Activated B cell treated with CpG ODN at 0.5 μM for 24 hours (primary cell): ENCODE measurements at regions not wholly inside any gene's neighbourhood (a gene's known extent, or its start where the extent isn't known, plus 50 kb on each side); places are given as distances from the start of the nearest gene placed in this dataset.

Experiments used
- ATAC-seq: fragments of 200-7000 bp; cut with Tn5 transposase; one replicate; pipeline ENCODE4 v1.10.0; 2021; ENCODE audit warnings: low read depth, mild to moderate bottlenecking, moderate library complexity
- CTCF ChIA-PET: fragments of 350-600 bp; sonication (Branson Sonifier 250); formaldehyde crosslinking; loops from one replicate; lab custom pipeline; 2021; ENCODE audit warnings: antibody characterized with exemption; lab: Charles Lee
- POLR2A ChIA-PET: fragments of 350-600 bp; sonication (Branson Sonifier 250); formaldehyde crosslinking; loops from one replicate; lab custom pipeline; 2021; ENCODE audit warnings: antibody characterized with exemption; lab: Charles Lee
- DNase-seq: peaks from one replicate; pipeline ENCODE4 v3.0.0; 2022
- H3K27ac Mint-ChIP-seq: one replicate; pipeline ENCODE4 v1.8.0; 2020; ENCODE audit warnings: mixed read lengths
- H3K27me3 Mint-ChIP-seq: one replicate; pipeline ENCODE4 v1.8.0; 2021; ENCODE audit warnings: mixed read lengths
- H3K36me3 Mint-ChIP-seq: one replicate; pipeline ENCODE4 v1.8.0; 2021; ENCODE audit warnings: low read depth, mixed read lengths
- H3K4me1 Mint-ChIP-seq: one replicate; pipeline ENCODE4 v1.8.0; 2021; ENCODE audit warnings: mixed read lengths
- H3K4me3 Mint-ChIP-seq: one replicate; pipeline ENCODE4 v1.8.0; 2020; ENCODE audit warnings: mild to moderate bottlenecking, mixed read lengths
- H3K9me3 Mint-ChIP-seq: one replicate; pipeline ENCODE4 v1.8.0; 2020; ENCODE audit warnings: mixed read lengths
- intact Hi-C: fragments of 100-400 bp; cut with micrococcal nuclease; formaldehyde crosslinking; loops from one replicate; pipeline ENCODE4 v1.15.1; 2024
- TF ChIP-seq, protein P1 (sequence below): fragments of 200-600 bp; IDR thresholded peaks from one replicate; pipeline ENCODE4 v1.8.0; 2022; ENCODE audit warnings: antibody characterized with exemption, mild to moderate bottlenecking

DNA sequence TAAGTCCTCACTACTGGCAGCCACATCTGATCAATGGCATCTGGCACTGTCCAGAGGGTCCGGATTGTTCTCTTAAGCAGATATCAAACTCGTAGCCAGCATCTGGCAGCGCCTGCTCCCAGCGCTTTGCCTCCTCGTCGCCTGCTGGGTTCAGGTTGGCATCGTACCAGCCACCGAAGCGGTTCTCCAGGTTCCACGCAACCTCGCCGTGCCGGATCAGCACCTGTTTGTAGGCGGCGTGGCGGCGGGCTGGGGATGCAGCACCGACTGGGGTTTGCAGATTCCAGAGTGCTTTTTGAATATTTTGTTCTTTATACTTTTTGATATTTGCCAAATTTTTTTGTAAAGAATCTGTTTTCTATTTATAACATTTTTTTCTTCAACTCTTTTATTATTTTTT is 111.6 kb downstream of the NR2F2 start:
- CTCF ChIA-PET: no interaction called here

DNA sequence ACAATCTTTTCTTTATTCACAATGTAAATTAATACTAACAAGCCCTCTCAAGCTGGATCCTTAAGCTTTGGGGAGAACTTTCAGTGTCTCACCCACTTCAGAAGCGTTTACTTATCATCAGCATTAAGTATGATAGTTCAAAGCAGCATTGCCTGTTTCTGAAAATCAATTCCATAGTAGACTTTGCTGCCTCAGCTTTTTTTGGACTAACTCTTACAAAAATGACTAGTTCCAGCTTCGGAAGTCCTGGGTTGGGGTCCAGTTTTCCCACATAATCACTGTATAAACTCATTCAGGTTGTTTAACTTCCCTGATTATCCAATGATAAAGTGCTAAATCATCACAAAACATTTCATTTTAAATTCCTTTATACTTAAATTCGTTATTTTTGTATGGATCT is 114.4 kb downstream of the NR2F2 start:
- ATAC-seq (no peak), DNase-seq (no peak)
- no peaks in the 10 kb centered on the region for H3K4me1 Mint-ChIP-seq
- intact Hi-C loops: no loop called here
- POLR2A ChIA-PET: no interaction called here
- H3K27me3 Mint-ChIP-seq: no peaks in the 10 kb centered on the region
- H3K36me3 Mint-ChIP-seq: no peaks in the 10 kb centered on the region
- TF ChIP-seq, protein P1, sequence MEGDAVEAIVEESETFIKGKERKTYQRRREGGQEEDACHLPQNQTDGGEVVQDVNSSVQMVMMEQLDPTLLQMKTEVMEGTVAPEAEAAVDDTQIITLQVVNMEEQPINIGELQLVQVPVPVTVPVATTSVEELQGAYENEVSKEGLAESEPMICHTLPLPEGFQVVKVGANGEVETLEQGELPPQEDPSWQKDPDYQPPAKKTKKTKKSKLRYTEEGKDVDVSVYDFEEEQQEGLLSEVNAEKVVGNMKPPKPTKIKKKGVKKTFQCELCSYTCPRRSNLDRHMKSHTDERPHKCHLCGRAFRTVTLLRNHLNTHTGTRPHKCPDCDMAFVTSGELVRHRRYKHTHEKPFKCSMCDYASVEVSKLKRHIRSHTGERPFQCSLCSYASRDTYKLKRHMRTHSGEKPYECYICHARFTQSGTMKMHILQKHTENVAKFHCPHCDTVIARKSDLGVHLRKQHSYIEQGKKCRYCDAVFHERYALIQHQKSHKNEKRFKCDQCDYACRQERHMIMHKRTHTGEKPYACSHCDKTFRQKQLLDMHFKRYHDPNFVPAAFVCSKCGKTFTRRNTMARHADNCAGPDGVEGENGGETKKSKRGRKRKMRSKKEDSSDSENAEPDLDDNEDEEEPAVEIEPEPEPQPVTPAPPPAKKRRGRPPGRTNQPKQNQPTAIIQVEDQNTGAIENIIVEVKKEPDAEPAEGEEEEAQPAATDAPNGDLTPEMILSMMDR: no peak
- CTCF ChIA-PET: no interaction called here
- no peak overlapping the region for H3K4me3 Mint-ChIP-seq
- H3K27ac Mint-ChIP-seq: no peak overlapping the region
- no peaks in the 10 kb centered on the region for H3K9me3 Mint-ChIP-seq

More for the DNA sequence above, 111.6 kb downstream of the NR2F2 start:
- H3K27ac Mint-ChIP-seq: no peak overlapping the region
- DNase-seq (no peak), ATAC-seq (no peak)
- POLR2A ChIA-PET: no interaction called here
- intact Hi-C loops: no loop called here
- H3K4me1 Mint-ChIP-seq: no peaks in the 10 kb centered on the region
- TF ChIP-seq, protein P1: no peak
- H3K27me3 Mint-ChIP-seq: no peaks in the 10 kb centered on the region
- H3K4me3 Mint-ChIP-seq: no peak overlapping the region
- H3K36me3 Mint-ChIP-seq: no peaks in the 10 kb centered on the region
- H3K9me3 Mint-ChIP-seq: no peaks in the 10 kb centered on the region

DNA sequence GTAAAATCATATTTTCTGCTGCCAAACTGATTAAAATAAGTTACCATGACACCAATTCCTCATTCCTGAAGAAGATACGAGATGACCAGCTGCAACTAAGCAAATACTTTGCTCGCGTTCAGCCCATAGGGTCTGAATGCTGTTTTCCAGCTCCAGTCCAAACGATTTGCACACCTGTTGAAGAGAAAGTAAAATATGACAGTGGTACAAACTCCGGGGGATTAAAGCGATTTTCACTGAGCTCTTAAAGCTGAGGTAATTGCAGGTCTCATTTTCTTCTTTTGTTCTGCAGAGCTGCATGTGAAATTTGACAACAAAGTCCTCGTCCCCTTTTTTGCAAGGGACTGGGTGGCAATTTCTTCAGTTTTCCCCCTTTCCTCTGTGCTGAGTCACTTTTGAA is 118.4 kb downstream of the NR2F2 start:
- intact Hi-C loops: no loop called here
- H3K4me3 Mint-ChIP-seq: no peak overlapping the region
- DNase-seq: no peak
- H3K27ac Mint-ChIP-seq: no peak overlapping the region
- ATAC-seq: no peak
- H3K9me3 Mint-ChIP-seq: no peaks in the 10 kb centered on the region
- no peaks in the 10 kb centered on the region for H3K27me3 Mint-ChIP-seq
- CTCF ChIA-PET: no interaction called here
- no peaks in the 10 kb centered on the region for H3K36me3 Mint-ChIP-seq
- TF ChIP-seq, protein P1: no peak
- POLR2A ChIA-PET: no interaction called here
- H3K4me1 Mint-ChIP-seq: no peaks in the 10 kb centered on the region

DNA sequence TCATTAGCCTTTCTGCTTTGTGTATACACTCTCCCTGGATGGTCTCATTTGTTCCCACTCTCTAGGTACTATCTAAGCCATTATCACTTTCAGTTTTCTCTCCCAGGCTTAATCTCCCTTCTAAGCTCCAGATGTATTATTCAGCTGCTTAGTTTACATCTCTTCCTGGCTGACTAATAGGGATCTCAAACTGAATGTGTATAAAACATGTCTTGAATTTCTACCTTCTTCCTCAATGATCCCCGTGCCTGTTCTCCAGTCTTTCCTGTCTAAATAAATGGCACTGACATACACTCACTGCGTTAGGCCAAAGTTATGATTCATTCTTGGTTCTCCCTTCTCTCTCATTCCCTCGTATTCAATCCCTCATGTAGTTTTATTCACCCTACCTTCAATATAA is 127.3 kb downstream of the NR2F2 start:
- ATAC-seq: no peak
- no peaks in the 10 kb centered on the region for H3K9me3 Mint-ChIP-seq
- no peaks in the 10 kb centered on the region for H3K36me3 Mint-ChIP-seq
- POLR2A ChIA-PET: no interaction called here
- TF ChIP-seq, protein P1: no peak
- no peak overlapping the region for H3K4me3 Mint-ChIP-seq
- H3K27ac Mint-ChIP-seq: no peak overlapping the region
- intact Hi-C loops: no loop called here
- no peaks in the 10 kb centered on the region for H3K27me3 Mint-ChIP-seq
- no peak for DNase-seq
- CTCF ChIA-PET: no interaction called here
- no peaks in the 10 kb centered on the region for H3K4me1 Mint-ChIP-seq

DNA sequence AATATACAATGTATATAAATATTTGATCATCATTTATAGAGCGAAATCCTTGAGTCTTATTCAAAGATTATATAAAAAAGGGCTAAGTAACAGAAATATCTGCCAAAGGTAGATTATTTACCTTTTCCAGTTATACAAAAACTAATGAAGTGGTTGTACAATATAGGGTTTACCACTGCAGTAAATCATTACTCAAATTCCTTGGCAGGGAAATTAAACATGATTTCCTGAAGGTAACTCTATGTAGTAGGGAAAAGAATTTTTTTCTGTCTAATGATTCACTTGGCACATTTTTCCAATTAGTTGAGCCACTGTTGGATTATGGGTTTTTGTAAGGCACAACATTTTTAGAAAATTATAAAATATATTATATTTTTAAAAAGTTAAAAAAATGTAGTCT is 129.6 kb downstream of the NR2F2 start:
- Mint-ChIP-seq H3K4me1 (no peaks in the 10 kb centered on the region), H3K9me3 (no peaks in the 10 kb centered on the region), H3K4me3 (no peak overlapping the region), H3K27ac (no peak overlapping the region), H3K27me3 (no peaks in the 10 kb centered on the region), H3K36me3 (no peaks in the 10 kb centered on the region)
- ChIA-PET CTCF (no interaction called here), POLR2A (no interaction called here)
- intact Hi-C loops: no loop called here
- ATAC-seq: no peak
- TF ChIP-seq, protein P1: no peak
- no peak for DNase-seq
